ENCODE measurements at regions not wholly inside any gene's neighbourhood (a gene's known extent, or its start where the extent isn't known, plus 50 kb on each side); places are given as distances from the start of the nearest gene placed in this dataset.

- TF ChIP-seq CTCF (IDR thresholded peaks at IDR 0.05; ENCODE audit: borderline replicate concordance, extremely low read depth, low read length, poor library complexity, severe bottlenecking) (no peak), EZH2 (IDR thresholded peaks at IDR 0.05; ENCODE audit: borderline replicate concordance, low read depth, low read length, severe bottlenecking) (no peak)
Observed at GRCh38 chr12:88360343-88360742, 218.2 kb downstream of the TMTC3 start.

All from DND-41 (cell line).